D721Med (cell line): ENCODE measurements at regions not wholly inside any gene's neighbourhood (a gene's known extent, or its start where the extent isn't known, plus 50 kb on each side); places are given as distances from the start of the nearest gene placed in this dataset.

Experiments used
- DNase-seq: peaks from one replicate; pipeline ENCODE4 v3.0.0; 2011; ENCODE audit warnings: low spot score; ENCODE audit not compliant: insufficient read length
- FAIRE-seq: peaks from 2 replicates; lab custom pipeline; 2011; peaks lifted over from hg19 to GRCh38; lab: Jason Lieb, UNC
- TF ChIP-seq, protein P1 (sequence below): IDR thresholded peaks from 2 replicates; pipeline ENCODE4 v1.5.1; 2012; ENCODE audit warnings: mild to moderate bottlenecking, control low read depth; ENCODE audit not compliant: insufficient read depth; ENCODE audit errors: missing control alignments

DNA sequence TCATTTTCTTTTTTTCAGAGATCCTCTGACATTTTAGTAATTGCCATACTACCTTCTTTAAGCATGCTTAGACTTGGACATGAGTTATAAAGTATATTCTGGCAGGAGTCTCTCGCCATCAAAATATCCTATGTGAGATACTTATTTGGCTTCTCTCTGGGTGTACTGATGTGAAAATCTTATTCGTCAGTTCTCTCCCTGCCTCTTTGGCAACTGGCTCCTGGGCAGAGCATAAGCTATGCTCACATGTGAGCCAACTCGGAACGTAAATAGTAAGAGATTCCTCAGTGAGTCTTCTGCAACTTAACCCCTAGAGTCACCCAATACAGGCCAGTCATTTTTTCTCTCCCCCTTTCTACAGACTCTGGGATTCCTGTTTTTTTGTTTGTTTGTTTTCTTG is 91.6 kb downstream of the MAGEB17 start:
- no peak for FAIRE-seq
- no peak for DNase-seq
- TF ChIP-seq, protein P1, sequence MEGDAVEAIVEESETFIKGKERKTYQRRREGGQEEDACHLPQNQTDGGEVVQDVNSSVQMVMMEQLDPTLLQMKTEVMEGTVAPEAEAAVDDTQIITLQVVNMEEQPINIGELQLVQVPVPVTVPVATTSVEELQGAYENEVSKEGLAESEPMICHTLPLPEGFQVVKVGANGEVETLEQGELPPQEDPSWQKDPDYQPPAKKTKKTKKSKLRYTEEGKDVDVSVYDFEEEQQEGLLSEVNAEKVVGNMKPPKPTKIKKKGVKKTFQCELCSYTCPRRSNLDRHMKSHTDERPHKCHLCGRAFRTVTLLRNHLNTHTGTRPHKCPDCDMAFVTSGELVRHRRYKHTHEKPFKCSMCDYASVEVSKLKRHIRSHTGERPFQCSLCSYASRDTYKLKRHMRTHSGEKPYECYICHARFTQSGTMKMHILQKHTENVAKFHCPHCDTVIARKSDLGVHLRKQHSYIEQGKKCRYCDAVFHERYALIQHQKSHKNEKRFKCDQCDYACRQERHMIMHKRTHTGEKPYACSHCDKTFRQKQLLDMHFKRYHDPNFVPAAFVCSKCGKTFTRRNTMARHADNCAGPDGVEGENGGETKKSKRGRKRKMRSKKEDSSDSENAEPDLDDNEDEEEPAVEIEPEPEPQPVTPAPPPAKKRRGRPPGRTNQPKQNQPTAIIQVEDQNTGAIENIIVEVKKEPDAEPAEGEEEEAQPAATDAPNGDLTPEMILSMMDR, result no peak

DNA sequence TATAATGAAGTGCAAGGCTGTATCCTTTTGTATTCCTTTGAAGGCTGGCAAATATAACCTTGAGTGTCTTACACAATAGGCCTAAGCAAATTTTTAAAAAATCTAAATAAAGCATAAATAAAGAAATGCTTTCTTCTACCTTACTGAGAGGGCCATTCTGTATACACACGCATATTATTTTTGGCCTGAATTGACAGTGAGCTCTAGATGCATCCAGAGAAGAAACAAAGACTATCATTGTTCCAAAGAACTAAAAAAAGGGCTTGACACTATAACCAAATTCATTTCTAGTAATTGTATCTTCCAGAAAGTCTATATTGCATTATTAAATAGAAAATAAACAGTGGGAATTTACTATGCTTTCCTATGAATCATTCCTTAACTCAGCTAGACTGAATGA is 100.2 kb downstream of the MAGEB17 start:
- TF ChIP-seq, protein P1, result no peak
- FAIRE-seq, result no peak
- no peak for DNase-seq

GRCh38 chrX:16268206-16268605 is 100.9 kb downstream of the MAGEB17 start:
- FAIRE-seq (no peak), DNase-seq (no peak)
- TF ChIP-seq, protein P1, result no peak

GRCh38 chrX:16278927-16279326 is 111.6 kb downstream of the MAGEB17 start:
- FAIRE-seq (no peak), DNase-seq (no peak)
- TF ChIP-seq, protein P1, result no peak

- FAIRE-seq (no peak), DNase-seq (no peak)
Observed at GRCh38 chrX:16282209-16282608, 114.9 kb downstream of the MAGEB17 start.

GRCh38 chrX:16284842-16285241 is 117.6 kb downstream of the MAGEB17 start:
- TF ChIP-seq, protein P1, result no peak
- DNase-seq, result no peak
- no peak for FAIRE-seq

More at GRCh38 chrX:16282209-16282608, 114.9 kb downstream of the MAGEB17 start:
- TF ChIP-seq, protein P1, result no peak

DNA sequence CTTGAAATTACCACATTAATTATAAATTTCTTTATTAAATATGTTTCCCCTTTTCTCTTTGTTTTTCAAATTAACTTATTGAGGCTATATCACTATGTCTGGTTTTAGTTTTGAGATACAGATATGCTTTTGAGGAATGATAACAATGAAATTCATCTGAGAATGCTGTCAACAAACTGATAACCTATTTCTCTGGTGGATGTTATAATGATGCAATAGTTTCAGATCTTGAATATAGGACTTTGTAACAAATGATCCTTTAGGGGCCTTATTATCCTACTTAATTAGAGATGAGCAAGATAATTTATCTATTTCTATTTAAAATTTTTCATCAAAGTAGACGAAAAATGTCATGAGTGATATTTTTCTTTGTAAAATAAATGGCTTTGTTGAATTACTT is 123.7 kb downstream of the MAGEB17 start:
- no peak for FAIRE-seq
- no peak for DNase-seq
- TF ChIP-seq, protein P1, result no peak
